ENCODE measurements at regions not wholly inside any gene's neighbourhood (a gene's known extent, or its start where the extent isn't known, plus 50 kb on each side); places are given as distances from the start of the nearest gene placed in this dataset.

DNA sequence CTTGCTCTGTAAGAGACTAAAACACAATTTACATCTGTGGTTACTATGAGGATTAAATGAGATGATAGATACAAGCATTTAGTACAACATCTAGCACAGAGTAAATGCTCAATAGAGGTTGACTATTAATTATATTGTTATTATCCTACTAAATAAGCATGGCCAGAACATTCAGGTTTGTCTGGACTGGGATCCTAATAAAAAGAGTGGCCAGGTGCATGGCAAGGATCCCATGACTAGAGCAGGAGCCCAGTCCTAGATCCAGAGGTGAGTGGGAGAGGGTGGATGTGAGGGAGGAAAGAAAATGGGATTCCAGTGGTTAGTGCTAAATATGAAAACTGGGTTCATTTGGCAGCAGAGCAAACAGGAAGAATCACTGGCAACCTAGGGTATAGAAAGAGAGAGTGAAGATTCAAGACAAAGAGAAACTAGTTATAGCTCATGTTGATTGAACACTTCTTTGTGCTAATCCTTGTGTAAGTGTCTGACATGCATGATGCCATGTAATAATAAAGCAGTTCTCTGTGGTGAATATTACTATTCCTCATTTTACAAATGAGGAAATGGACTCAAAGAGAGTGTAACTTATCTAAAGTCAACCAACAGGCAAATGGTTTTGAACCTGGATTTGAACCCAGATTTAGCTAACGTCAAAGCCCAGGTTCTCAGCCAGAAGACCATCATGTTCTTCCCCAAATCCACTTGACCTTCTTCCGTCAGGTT, 71.1 kb upstream of the FGGY start:
- no peak for DNase-seq

DNA sequence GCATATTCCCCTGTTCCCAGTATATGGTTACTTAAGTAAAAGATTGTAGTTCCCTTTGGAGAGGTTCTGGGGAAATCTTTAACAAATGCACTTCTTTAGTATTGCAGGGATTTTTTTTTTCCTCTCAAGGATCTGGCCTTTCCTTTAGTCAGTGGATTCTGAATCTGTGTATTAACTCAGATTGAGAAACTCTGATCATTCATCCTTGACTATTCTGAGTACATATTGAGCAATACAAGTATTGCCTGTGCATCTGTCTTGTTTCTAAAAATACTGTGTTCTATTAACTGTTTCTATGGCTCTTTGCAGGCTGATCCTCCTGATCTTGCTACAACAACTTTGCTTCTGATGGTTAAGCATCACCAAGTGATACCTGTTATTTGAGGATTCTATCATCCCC, 67.8 kb upstream of the FGGY start:
- no peak for DNase-seq

DNA sequence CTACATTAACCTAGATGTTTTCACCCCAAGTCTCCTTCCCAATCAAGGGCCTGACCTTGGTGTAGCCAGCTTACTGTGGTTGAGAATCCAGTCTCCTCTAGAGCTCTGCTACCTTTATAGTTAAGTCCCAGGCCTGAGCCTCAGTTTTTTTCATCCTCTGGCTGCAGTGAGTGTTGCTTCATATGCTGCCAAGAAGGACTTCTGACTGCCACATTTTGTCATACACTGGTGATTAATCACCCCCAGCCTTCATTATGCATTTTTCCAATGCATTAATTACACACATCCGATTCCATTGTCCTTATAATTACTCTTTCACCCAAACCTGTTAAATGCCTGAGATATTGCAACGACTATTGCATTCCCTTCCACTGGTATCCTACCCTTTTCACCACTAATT, 66.3 kb upstream of the FGGY start:
- no peak for DNase-seq

DNA sequence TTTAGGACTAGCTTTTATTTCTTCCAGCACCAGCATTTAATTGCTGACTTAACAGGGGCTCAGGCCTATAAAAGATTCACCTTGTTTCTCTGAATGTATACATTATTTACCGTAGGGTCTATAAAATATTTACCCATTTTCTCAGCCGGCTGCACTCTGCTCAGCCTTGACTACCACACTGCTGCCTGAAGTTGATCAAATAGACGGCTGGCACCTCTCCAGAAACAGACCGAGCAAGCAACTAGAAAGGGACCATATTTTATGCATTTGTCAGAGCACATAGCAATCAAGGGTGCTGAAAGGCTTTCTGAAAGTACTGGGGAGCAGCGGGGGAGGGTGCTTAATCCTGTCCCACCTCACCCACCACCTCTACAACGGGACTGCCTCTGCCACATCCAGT, 64.7 kb upstream of the FGGY start:
- DNase-seq = no peak

DNA sequence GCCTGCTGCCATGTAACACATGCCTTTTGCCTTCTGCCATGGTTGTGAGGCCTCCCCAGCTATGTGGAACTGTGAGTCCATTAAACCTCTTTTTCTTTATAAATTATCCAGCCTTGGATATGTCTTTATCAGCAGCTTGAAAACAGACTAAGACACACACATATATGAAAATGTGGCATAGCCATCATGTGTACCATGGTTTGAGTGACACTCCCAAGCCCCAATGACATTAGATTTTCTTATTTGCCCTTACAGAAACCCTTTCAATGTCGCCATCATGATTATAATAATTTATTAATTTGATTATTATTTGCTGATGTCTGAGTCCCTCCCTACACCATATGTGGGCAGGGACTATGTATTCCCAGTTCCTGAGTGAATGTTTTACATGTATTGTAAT, 63.5 kb upstream of the FGGY start:
- no peak for DNase-seq

DNA sequence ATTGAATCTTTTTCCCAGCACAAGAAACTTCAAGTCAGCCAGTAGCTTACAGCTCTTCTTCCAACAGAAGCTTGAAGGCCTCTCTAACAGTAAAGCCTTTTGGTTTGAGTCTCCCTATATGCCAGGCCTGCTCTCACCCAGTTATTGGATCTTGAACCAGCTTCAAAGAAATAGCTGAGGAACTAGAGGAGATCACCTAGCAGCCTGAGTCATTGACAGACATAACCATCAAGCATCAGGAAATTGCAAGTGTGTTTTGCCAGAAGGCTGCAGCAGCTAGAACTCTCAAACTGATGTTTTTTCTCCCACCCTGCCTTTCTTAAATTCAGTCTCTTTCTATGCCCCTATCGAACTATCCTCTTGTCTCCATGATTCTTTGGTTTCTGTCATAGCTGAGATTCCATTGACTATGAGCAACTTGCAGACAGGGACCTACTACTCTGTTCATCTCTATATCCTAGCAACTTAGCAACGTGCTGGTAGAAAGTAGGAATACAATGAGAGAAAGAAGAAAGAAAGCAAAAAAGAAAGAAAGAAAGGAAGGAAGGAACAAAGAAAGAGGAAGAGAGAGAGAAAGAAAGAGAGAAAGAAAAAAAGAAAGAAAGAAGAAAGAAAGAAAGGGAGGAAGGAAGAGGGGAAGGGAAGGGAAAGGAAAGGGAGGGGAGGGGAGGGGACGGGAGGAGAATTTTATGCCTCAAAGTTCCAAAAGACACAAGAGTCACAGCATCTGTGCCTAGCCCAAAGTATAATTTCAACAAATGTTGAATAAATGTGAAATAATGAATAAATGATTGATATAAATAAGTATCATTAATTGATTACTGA, 60.0 kb upstream of the FGGY start:
- DNase-seq = no peak

DNA sequence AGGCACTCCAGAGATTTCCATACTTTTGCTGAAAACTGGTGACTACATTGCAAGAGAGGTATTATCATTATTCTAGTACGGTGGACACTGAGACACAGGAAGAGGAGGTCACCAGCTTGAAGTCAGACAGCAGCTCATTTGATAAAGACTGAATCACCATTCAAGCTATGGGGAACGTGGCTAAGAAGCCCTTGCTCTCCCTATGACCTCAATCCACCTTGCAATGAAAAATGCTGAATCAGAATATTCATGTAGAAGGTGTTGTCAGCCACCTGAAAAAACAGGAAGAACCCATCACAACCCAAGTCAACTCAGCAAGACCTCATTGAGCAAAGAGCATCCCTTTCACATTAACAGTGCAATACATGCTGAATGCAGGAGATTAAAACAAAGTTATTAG, 59.0 kb upstream of the FGGY start:
- no peak for DNase-seq

DNA sequence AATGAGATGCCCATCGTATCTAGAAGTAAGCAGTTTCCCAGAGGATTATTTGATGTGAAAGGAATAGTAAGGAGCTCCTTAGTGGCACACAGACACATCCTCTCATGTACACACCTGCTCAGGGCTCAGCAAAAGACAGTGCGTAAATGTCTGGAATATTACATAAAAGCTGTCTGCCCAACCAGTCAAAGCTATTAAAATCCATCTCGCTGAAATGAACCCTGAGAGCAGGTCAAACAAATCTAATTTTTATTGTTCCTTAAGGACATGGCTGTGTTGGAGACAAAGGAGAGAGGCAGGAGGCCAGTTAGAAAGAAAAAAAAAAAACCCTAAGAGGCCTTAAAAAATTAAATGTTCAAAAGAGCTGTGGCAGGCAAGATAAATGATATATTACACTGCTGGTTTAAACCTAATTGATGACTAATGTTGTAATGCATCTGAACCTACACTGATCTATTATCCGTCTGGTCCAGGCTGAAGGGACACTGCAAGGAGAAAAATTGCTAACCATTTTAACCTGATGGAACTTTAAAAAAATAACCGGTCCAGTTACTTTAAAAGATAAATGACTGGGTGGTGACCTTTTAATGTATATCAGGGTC, 58.5 kb upstream of the FGGY start:
- DNase-seq = no peak

DNA sequence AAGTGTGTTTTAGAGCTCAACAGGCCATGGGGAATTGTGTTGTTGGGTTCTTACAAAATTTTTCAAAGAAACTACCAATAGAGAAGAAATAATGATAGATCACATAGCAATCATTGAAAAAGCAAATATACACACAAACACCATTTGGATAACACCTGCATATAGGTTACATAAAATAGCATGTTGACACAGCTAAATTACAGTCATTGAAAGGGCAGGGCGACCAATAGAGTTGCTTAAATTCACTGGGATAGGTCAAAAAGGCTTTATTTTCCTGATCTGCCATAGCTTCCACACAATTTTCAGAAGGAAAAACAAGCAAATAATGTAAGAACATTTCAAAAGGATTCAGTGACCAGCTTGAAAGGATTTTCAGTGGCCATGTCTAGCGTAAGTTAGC, 57.9 kb upstream of the FGGY start:
- DNase-seq = no peak

DNA sequence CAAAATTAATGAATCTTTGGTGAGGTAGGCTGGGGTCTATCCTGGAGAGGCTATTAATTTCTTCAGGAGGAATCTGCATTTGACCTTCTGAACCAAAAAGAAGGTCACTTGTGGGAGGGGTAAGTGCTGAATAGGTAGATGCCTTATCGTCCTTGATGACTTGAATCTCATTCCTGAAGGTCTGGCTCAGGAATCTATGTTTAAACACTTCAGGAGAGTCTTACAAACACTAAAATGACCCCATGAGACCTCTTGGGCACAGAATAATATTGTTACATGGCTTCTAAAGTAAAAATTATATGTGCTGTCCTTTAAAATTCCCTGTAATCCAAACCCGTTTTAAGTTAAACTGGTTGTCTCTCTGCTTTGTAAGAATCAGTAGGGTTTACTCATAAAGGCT, 55.0 kb upstream of the FGGY start:
- DNase-seq = no peak

DNA sequence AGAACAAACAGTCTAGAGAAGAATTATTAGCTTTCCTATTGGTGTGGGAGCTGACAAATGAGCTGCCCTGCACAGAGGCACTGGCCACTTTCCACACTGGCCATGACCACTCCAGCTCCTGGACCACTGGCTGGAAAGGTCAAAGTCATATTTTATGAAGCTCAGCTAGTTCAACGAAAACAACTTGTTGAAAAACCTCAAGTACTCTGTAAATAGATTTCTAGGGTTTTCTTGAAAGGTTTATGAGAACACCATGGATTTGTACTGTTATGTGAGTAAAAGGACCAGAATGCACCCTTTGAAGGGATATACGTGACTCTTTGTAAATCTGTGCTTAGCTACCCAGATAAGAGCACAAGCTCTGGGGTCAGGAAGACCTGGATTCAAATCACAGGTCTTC, 54.5 kb upstream of the FGGY start:
- no peak for DNase-seq

DNA sequence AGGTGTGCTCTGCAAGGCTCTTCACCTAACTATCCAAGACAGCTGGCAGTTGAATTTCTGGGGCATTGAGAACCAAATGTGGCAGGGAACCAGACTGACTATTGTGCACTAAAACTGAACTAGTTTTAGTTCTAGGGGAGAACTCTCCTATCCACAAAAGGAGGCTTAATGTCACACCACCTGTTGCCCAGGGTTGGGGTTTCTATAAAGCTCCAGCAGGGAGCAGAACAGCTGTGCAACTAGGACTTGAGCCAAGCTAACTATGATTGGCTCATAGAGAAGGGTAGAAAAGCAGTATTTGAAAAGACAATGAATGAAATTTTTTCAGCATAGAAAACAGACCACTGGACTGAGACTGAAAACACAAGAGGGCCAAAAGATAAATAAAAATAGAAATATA, 53.3 kb upstream of the FGGY start:
- DNase-seq = no peak

DNA sequence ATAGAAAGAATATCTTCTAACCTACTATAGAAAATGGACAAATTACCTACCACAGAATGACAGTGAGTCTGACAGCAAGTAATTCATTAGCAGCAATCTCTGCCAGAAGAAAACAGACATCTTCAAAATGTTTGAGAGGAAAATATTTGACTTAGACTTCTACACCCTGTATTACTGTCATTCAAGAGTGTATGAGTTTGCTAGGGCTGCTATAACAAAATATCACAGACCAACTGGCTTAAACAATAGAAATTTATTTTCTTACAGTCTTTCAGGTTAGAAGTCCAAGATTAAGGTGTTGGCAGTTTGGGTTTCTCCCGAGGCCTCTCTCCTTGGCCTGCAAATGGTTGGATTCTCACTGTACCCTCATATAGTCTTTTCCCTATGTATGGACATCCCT, 52.9 kb upstream of the FGGY start:
- DNase-seq = no peak

DNA sequence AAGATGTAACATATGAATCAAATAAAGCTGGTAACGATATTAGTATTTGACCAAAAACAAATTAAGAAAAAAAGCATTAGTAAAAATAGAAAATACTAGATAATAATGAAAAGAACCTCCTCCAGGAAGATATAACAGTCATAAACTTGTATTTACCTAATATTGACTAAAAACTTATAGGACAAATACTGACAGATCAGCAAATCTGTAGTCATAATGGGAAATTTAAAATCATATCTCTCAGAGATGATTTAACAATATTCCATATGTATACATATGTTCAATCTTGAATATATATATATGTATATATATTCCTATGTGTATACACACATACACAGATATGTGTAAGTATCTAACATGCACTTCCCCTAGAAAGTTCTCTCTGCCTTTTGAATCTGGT, 52.0 kb upstream of the FGGY start:
- DNase-seq = no peak

Data from NK-92 treated with Interleukin-12 subunit alpha and Interleukin-12 subunit beta, amount 100 ng/mL, for 24 hours (cell line).